HEK293T (cell line): ENCODE measurements at regions not wholly inside any gene's neighbourhood (a gene's known extent, or its start where the extent isn't known, plus 50 kb on each side); places are given as distances from the start of the nearest gene placed in this dataset.
"Not testable (repeated sequence)": the region's sequence is repeated elsewhere in the genome, so short reads cannot be mapped to it uniquely, and the experiment has no call there.

ENCODE experiments used
- ARNT ChIP-seq: fragments of 450-650 bp; IDR thresholded peaks from 2 replicates; pipeline ENCODE4 v1.6.1; 2017; ENCODE audit warnings: mild to moderate bottlenecking
- BHLHE40 ChIP-seq: fragments of 450-650 bp; IDR thresholded peaks from 2 replicates; pipeline ENCODE4 v1.6.1; 2016; ENCODE audit warnings: mild to moderate bottlenecking, moderate library complexity, borderline replicate concordance
- CTBP1 ChIP-seq: fragments of 450-650 bp; IDR thresholded peaks from 2 replicates; pipeline ENCODE4 v1.6.1; 2016; ENCODE audit warnings: borderline replicate concordance
- FOXA1 ChIP-seq: fragments of 450-650 bp; IDR thresholded peaks from 2 replicates; pipeline ENCODE4 v1.6.1; 2016; ENCODE audit warnings: mild to moderate bottlenecking
- FOXK2 ChIP-seq: fragments of 450-650 bp; IDR thresholded peaks from 2 replicates; pipeline ENCODE4 v1.6.1; 2016; ENCODE audit warnings: mild to moderate bottlenecking
- FOXM1 ChIP-seq: fragments of 450-650 bp; IDR thresholded peaks from 2 replicates; pipeline ENCODE4 v1.6.1; 2017; ENCODE audit warnings: mild to moderate bottlenecking, borderline replicate concordance
- HDGF ChIP-seq: fragments of 450-650 bp; IDR thresholded peaks from 2 replicates; pipeline ENCODE4 v1.6.1; 2017; ENCODE audit warnings: antibody characterized with exemption, borderline replicate concordance
- L3MBTL2 ChIP-seq: fragments of 450-650 bp; conservative IDR thresholded peaks from 2 replicates; pipeline ENCODE4 v1.6.1; 2016; ENCODE audit warnings: mild to moderate bottlenecking
- SP1 ChIP-seq: fragments of 450-650 bp; IDR thresholded peaks from 2 replicates; pipeline ENCODE4 v1.6.1; 2017
- SUZ12 ChIP-seq: fragments of 450-650 bp; IDR thresholded peaks from 2 replicates; pipeline ENCODE4 v1.6.1; 2016; ENCODE audit warnings: mild to moderate bottlenecking
- TARDBP ChIP-seq: fragments of 450-650 bp; IDR thresholded peaks from 2 replicates; pipeline ENCODE4 v1.6.1; 2016
- ZNF384 ChIP-seq: fragments of 450-650 bp; IDR thresholded peaks from 2 replicates; pipeline ENCODE4 v1.6.1; 2016

GRCh38 chr18:34955494-34955893, 85.7 kb upstream of the MAPRE2 start:
- TF ChIP-seq ZNF384, ARNT, FOXM1, FOXK2, BHLHE40, L3MBTL2, SUZ12, SP1, HDGF, TARDBP, FOXA1, CTBP1: not testable (repeated sequence)
